ENCODE measurements at regions not wholly inside any gene's neighbourhood (a gene's known extent, or its start where the extent isn't known, plus 50 kb on each side); places are given as distances from the start of the nearest gene placed in this dataset.

DNA sequence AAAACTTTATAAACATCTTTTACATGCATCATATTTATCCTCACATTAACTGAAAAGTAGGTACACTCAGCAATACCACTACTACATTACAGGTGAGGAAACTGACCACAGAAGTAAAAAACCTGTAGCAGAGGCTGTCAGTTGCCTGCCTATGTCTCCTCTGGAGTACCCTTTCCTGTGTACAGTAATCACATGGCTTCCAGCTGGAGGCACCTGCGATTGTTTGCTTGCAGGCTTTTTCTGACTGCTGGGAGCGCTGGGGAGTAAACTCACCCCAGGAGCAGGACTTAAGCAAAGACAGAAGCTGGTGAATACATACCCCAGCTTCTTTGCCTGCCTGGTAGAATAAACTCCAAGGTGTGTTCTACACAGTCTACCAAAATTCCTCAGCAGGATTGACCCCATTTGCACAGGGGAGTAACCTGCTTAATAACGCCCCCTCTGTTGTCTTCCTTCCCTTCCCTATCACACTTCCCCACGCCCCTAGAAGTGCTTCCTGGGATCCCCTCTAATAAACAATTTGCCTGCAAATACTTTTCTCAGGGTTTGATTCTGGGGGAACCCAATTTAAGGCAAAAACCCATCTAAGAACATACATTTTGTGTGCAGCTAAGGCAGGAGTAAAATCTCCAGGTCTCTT is 138.9 kb downstream of the PTH2R start:
- DNase-seq, result no peak

- DNase-seq, result no peak
These were observed 139.5 kb downstream of the PTH2R start for GRCh38 chr2:208546107-208546506.

GRCh38 chr2:208546860-208547650 is 140.5 kb downstream of the PTH2R start:
- no peak for DNase-seq

- no peak for DNase-seq
These were observed 142.1 kb downstream of the PTH2R start for GRCh38 chr2:208548700-208549099.

GRCh38 chr2:208549546-208550158 is 143.1 kb downstream of the PTH2R start:
- no peak for DNase-seq

GRCh38 chr2:208552943-208553342 is 146.4 kb downstream of the PTH2R start:
- DNase-seq, result no peak

DNA sequence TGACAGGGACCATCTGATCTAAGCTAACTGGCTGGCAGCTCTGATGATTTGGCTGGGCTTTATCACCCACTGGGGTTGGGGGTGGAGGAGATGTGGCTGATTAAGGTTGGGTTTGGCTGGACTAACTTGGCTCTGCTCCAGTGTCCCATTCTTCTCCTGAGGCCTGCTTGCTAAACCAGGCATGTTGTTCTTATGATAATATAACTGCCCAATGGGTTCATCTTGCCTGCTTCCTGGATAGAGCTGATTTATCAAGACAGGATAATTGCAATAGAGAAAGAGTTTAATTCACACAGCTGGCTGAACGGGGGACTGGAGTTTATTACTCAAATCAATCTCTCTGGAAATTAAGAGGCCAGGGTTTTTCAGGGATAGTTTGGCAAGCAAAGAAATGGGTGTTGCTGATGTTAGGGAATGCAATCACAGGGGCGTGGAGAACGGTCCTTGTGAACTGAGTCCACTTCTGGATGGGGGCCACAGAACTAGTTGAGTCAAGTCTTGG is 150.4 kb downstream of the PTH2R start:
- no peak for DNase-seq

DNA sequence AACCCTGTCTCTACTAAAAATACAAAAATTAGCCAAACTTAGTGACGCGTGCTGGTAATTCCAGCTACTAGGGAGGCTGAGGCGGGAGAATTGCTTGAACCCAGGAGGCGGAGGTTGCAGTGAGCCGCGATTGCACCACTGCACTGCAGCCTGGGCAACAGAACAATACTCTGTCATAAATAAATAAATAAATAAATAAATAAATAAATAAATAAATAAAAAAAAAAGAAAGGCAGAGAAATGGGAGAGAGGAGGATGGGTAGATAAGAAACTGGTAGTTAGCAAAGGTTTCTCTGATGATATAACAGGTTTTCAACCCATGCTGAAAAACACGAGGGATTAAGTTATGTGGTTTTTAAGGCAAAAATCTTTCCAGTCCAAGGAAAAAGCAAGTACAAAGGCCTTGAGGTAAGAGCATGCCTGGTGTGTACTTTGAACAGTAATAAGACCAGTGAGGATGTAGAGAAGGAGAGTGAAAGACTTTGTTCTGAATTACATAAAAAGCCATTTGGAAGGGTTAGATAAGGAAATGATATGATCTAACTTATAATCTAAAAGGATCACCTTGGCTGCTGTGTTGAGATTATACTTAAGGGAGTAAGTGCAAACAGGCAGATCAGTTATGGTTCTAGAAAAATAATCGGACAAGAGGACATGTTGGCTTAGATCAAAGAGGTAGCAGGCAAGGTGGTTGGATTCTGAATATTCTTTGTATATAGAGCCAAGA is 159.3 kb downstream of the PTH2R start:
- DNase-seq, result no peak

DNA sequence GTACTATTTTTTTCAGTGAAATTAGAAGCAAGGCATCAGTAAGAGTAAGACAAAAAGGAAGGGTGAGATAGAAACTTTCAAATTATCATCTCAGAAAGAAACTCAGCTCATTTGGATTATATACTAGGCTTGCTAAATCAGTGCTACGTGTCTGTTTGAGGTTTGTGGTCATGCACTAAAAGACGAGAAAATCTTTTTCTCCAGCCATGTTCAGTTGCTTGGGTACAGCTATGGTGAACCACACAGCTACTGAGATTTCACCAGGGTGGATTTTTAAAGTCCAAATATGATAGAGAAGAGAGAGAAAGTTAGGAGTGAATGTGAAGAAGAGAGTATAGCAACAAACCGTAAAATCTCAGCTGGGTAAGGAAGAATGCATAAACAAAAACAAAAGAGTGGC is 161.6 kb downstream of the PTH2R start:
- DNase-seq, result no peak

DNA sequence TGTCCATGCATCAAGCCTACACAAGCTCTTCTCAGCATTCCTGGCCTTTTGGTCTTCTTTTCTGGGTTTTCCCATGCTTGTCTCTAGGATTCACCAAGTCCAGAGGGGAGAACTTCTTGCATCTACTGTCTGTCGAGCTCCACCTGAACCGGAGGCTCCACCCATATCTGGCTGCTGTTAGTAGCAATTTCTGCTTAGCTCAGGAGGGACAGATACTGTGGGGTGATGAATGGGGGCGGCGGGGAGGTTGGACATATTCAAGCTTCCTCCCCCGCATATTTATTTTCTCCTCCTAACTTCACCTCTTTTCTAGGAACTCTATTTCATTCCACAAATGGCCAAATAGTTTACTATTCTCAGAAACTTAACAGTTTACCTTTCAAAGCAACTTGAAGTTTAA is 163.5 kb downstream of the PTH2R start:
- DNase-seq, result no peak

GRCh38 chr2:208570851-208571763 is 164.5 kb downstream of the PTH2R start:
- no peak for DNase-seq

DNA sequence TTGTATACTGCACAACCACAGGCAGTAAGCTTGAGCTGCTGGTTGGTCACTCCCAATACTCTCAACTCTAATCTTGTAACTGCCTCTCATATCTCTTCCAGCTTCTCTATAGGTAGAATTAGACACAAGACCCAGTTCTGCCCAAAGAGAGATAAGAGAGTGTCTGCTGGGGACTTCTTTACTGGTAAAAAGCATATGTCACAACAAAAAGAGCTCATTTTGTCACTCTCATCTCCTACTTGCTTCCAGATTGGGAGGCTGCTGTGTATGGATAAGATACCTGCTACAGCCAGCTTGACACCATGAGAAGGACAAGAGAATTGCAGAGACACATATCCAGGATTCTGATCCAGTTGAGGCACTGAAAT is 165.2 kb downstream of the PTH2R start:
- no peak for DNase-seq

- DNase-seq, result no peak
These were observed 167.0 kb downstream of the PTH2R start for GRCh38 chr2:208573569-208573968.

DNA sequence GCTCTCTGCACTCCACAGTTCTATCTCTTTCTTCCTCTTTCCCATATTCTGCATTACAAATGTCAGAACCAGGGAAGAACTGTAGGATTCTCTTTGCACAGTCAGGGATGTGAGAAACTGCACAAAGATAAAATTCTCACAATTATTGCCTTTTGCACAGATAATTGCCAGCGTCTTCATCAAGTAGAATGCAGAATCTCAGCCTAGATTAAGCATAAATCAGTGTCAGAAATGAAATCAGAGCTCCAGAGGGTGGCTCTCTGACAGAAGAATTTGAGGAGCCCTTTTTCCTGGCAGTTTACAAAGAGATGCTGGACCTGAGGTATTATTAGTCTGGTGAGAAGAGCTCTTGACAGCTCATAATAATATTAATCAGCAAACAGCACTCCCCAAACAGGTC is 173.1 kb downstream of the PTH2R start:
- no peak for DNase-seq

DNA sequence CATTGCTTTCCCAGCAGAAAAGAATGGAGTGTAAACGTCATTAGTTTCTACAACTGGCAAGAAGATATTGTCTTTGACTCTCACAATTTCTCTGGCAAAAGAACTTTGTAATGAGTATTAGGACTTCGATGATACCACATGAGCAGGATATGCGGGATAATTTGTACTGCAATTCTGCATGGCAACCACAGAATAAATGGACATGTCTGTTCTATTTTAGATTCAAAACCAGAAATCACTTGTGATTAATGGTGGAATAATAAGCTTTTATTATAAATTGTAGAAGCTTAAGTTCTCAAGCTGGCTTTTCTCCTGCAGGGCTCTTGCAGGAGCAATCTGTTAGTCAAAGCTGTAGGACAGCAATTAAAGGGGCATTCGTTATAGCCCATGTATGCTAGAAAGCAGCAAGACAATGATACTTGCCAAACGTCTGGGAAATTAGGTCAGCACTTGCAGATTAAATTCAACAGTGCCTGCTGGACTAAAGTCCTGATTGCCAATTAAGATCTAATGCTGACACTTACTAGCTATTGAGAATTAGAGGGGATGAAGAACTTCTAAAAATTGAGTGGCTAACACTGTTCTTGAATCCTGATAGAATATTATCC is 177.9 kb downstream of the PTH2R start:
- no peak for DNase-seq

DNA sequence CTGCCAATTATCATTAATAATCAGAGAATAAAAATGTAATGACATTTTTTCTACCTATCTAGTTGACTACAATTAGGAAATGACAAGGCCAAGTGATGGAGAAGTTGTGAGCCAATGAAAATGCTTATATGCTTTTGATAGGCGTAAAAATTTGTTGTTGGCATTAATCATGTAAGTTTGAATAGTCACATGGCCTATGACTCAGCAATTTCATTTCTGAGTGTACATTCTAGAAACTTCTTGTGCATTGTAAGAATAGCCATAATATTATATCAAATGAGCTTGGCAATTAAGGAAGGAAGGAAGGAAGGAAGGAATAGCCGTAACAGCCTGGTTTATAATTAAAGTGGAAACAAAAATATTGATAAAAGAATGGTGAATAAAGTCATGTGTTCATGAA is 179.9 kb downstream of the PTH2R start:
- DNase-seq, result no peak

DNA sequence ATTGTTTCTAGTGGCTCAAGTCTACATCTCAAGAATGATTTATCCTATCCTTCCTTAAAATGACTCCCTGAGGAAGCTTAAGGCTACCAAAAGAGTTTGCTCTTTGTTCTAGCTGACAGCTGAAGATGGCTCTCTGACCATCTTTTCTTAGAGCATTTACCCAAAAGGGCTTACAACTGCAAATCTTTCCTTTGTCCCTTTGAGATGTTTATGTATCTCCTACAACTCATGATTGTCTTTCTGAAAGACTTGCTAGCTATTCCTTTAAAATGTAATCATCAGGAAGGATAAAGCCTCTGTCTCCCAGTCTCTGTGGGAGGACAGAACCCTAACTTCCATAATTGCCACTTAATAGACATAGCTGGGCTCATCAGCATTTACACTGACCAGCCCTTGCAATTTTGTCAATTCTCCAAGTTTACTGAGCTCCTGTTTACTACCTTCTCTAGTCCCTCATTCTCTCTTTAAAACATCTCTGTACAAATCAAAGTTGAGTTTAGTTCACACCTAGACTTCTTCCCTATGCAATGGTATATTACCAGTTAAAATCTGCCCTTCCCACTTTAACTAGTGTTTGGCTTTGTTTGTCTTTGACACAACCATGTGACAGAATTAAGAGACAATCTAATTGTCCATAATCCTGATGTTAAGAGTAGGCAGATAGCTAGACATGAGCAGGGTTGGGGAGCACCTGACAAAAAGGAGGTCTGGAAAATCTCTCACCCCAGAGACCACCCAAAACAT is 188.2 kb downstream of the PTH2R start:
- DNase-seq, result no peak

DNA sequence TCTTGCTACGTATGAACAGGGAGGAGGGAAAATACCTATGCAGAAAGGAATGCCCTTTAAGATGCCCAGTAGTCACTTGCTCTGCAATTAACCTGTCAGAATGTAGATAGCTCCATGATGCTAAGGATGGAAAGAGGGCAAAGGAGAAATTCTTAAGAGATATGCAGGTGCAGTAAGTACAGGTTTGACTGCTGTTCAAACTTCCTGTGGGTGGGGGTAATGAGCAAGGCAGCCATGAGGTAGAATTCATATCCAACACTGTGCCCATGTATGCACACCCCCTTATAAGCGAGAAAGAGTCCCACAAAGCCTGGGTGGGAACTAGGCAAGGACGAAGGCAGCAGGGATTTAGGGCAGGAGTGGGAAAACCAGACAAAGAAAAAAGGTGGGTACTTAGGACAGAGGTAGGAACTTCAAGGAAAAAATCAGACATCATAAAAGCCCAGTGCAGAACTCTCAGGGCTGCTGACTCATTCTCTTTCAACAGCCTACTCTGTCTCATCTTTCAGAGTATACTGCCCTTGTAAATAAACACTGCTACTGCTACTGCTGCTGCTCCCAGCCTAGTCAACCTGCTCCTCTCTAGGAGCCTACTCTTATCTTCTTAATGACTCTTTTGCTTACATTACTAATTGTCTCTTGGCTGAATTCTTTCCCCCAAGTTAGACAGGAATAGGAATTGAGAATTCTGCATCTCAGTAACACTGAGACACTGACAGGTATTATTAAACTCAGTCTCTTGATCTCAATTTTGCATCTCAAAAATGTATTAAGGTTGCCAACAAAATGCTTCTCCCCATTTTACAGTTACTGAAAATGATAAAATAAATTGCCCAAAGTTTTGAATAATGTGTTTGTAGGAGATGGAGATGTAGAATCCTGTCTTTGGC is 189.0 kb downstream of the PTH2R start:
- no peak for DNase-seq

DNA sequence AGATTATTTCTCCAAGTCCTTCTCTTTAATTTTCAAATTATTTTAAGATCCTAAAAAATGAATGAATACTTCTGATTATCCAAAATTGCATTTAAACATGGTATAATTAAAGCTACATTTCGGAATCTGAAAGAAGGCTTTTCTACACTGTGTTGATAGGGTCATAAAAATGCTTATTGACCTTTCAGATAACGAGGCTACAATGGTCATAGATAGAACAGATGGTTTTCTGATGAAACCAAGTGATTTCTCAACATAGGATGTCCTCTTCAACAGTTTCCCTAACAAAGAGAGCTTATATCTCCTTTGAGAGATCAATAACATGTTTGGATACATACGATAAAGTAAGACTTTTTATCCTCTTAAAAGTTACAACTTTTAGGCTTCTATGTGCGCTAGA is 201.1 kb downstream of the PTH2R start:
- no peak for DNase-seq
